WTC11 (cell line): ENCODE measurements at regions not wholly inside any gene's neighbourhood (a gene's known extent, or its start where the extent isn't known, plus 50 kb on each side); places are given as distances from the start of the nearest gene placed in this dataset.

Experiments used
- ATAC-seq: fragments of 200-7000 bp; cut with Tn5 transposase; 2 replicates; pipeline ENCODE4 v1.10.0; 2021; ENCODE audit warnings: mild to moderate bottlenecking, moderate library complexity
- CTCF ChIA-PET: fragments of 300-600 bp; sonication (Branson Sonifier 250); formaldehyde crosslinking; loops from one replicate; lab custom pipeline; 2021; ENCODE audit warnings: antibody characterized with exemption; lab: Charles Lee
- POLR2A ChIA-PET: fragments of 350-600 bp; sonication (Branson Sonifier 250); formaldehyde crosslinking; loops from one replicate; lab custom pipeline; 2021; ENCODE audit warnings: antibody characterized with exemption; lab: Charles Lee
- DNase-seq: peaks from one replicate; pipeline ENCODE4 v3.0.0; 2021; ENCODE audit warnings: low spot score
- H3K27ac Mint-ChIP-seq: 2 replicates; pipeline ENCODE4 v1.8.0; 2021; ENCODE audit warnings: mixed read lengths
- H3K27me3 Mint-ChIP-seq: 2 replicates; pipeline ENCODE4 v1.8.0; 2021; ENCODE audit warnings: low read depth, mild to moderate bottlenecking, moderate library complexity, mixed read lengths
- H3K36me3 Mint-ChIP-seq: 2 replicates; pipeline ENCODE4 v1.8.0; 2021; ENCODE audit warnings: mixed read lengths
- H3K4me1 Mint-ChIP-seq: 2 replicates; pipeline ENCODE4 v1.8.0; 2022; ENCODE audit warnings: mixed read lengths
- H3K4me3 Mint-ChIP-seq: 2 replicates; pipeline ENCODE4 v1.8.0; 2021; ENCODE audit warnings: mild to moderate bottlenecking, moderate library complexity, mixed read lengths
- H3K9me3 Mint-ChIP-seq: 2 replicates; pipeline ENCODE4 v1.8.0; 2021; ENCODE audit warnings: mixed read lengths
- ARID4B ChIP-seq: sonication (generic); formaldehyde crosslinking; IDR thresholded peaks from 2 replicates; pipeline ENCODE4 v1.8.0; 2023; ENCODE audit warnings: missing genetic modification reagents, mild to moderate bottlenecking, borderline replicate concordance
- CBFB ChIP-seq: sonication (generic); formaldehyde crosslinking; IDR thresholded peaks from 2 replicates; pipeline ENCODE4 v1.8.1; 2022; ENCODE audit warnings: mild to moderate bottlenecking, low read depth, missing genetic modification reagents
- CREB1 ChIP-seq: sonication (generic); formaldehyde crosslinking; IDR thresholded peaks from 2 replicates; pipeline ENCODE4 v1.8.0; 2023; ENCODE audit warnings: mild to moderate bottlenecking, missing genetic modification reagents
- CTCF ChIP-seq: fragments of 200-600 bp; IDR thresholded peaks from 2 replicates; pipeline ENCODE4 v1.8.0; 2022; ENCODE audit warnings: antibody characterized with exemption
- ESRRA ChIP-seq: sonication (generic); formaldehyde crosslinking; IDR thresholded peaks from 2 replicates; pipeline ENCODE4 v1.8.1; 2022; ENCODE audit warnings: mild to moderate bottlenecking, missing genetic modification reagents, borderline replicate concordance
- FOXJ3 ChIP-seq: sonication (generic); formaldehyde crosslinking; IDR thresholded peaks from 2 replicates; pipeline ENCODE4 v1.9.0; 2021; ENCODE audit warnings: missing genetic modification reagents, mild to moderate bottlenecking, borderline replicate concordance
- FOXP4 ChIP-seq: sonication (generic); formaldehyde crosslinking; IDR thresholded peaks from 2 replicates; pipeline ENCODE4 v1.8.0; 2022; ENCODE audit warnings: mild to moderate bottlenecking, missing genetic modification reagents
- GABPB1 ChIP-seq: sonication (generic); formaldehyde crosslinking; IDR thresholded peaks from 2 replicates; pipeline ENCODE4 v1.8.1; 2023; ENCODE audit warnings: mild to moderate bottlenecking, missing genetic modification reagents
- HMGA2 ChIP-seq: fragments of 250-450 bp; sonication (Bioruptor Pico); IDR thresholded peaks from 2 replicates; pipeline ENCODE4 v1.4.0; 2021; ENCODE audit warnings: mild to moderate bottlenecking, moderate library complexity
- KAT7 ChIP-seq: sonication (generic); formaldehyde crosslinking; IDR thresholded peaks from 2 replicates; pipeline ENCODE4 v1.8.1; 2023; ENCODE audit warnings: missing genetic modification reagents, mild to moderate bottlenecking, borderline replicate concordance
- NFYB ChIP-seq: sonication (generic); formaldehyde crosslinking; conservative IDR thresholded peaks from 2 replicates; pipeline ENCODE4 v1.8.0; 2022; ENCODE audit warnings: low read depth, missing genetic modification reagents
- NR1H2 ChIP-seq: sonication (generic); formaldehyde crosslinking; IDR thresholded peaks from 2 replicates; pipeline ENCODE4 v1.9.0; 2021; ENCODE audit warnings: mild to moderate bottlenecking, moderate library complexity, missing genetic modification reagents
- NR2C2 ChIP-seq: sonication (generic); formaldehyde crosslinking; IDR thresholded peaks from 2 replicates; pipeline ENCODE4 v1.8.0; 2022; ENCODE audit warnings: mild to moderate bottlenecking, missing genetic modification reagents
- SP1 ChIP-seq: sonication (generic); formaldehyde crosslinking; conservative IDR thresholded peaks from 2 replicates; pipeline ENCODE4 v1.8.1; 2022; ENCODE audit warnings: missing genetic modification reagents
- TEAD4 ChIP-seq: sonication (generic); formaldehyde crosslinking; IDR thresholded peaks from 2 replicates; pipeline ENCODE4 v1.8.0; 2022; ENCODE audit warnings: mild to moderate bottlenecking, missing genetic modification reagents
- USF1 ChIP-seq: sonication (generic); formaldehyde crosslinking; IDR thresholded peaks from 2 replicates; pipeline ENCODE4 v1.8.0; 2022; ENCODE audit warnings: mild to moderate bottlenecking, missing genetic modification reagents
- ZNF281 ChIP-seq: sonication (generic); formaldehyde crosslinking; IDR thresholded peaks from 2 replicates; pipeline ENCODE4 v1.8.0; 2023; ENCODE audit warnings: mild to moderate bottlenecking, missing genetic modification reagents
- ZNF396 ChIP-seq: fragments of 250-450 bp; sonication (Bioruptor Pico); IDR thresholded peaks from 2 replicates; pipeline ENCODE4 v1.8.0; 2021; ENCODE audit warnings: mild to moderate bottlenecking, moderate library complexity, borderline replicate concordance
- ZNF416 ChIP-seq: fragments of 250-450 bp; sonication (Bioruptor Pico); IDR thresholded peaks from 2 replicates; pipeline ENCODE4 v1.9.0; 2021; ENCODE audit warnings: mild to moderate bottlenecking, inconsistent platforms
- ZNF671 ChIP-seq: fragments of 250-450 bp; sonication (Bioruptor Pico); IDR thresholded peaks from 2 replicates; pipeline ENCODE4 v1.8.0; 2021; ENCODE audit warnings: mild to moderate bottlenecking

GRCh38 chr13:111844222-111844671, 222.7 kb upstream of the SOX1 start:
- ChIA-PET CTCF (interaction anchor here (2.0 kb wide), 1 partner anchor 339 kb away, joined by 4 read pairs; no protein-coding TSS in a partner anchor), POLR2A (no interaction called here)
- no peaks in the 10 kb centered on the region for H3K27me3 Mint-ChIP-seq
- ATAC-seq (no peak), DNase-seq (no peak)
- peaks cover 13% of the 10 kb centered on the region for H3K9me3 Mint-ChIP-seq
- peaks cover 10% of the 10 kb centered on the region for H3K36me3 Mint-ChIP-seq
- H3K4me3 Mint-ChIP-seq = no peak overlapping the region
- H3K4me1 Mint-ChIP-seq = peaks cover 33% of the 10 kb centered on the region
- TF ChIP-seq NFYB (CRISPR knock-in tag) = no peak
- no peak for TF ChIP-seq FOXJ3 (CRISPR knock-in tag)
- TF ChIP-seq HMGA2 (CRISPR knock-in tag) = no peak
- no peak for TF ChIP-seq TEAD4 (CRISPR knock-in tag)
- TF ChIP-seq ZNF671 (CRISPR knock-in tag) = no peak
- TF ChIP-seq ZNF281 (CRISPR knock-in tag) = no peak
- no peak for TF ChIP-seq KAT7
- TF ChIP-seq SP1 = no peak
- no peak for TF ChIP-seq NR1H2 (CRISPR knock-in tag)
- no peak for TF ChIP-seq ZNF416
- no peak for TF ChIP-seq CTCF
- no peak for TF ChIP-seq ZNF396 (CRISPR knock-in tag)
- no peak for TF ChIP-seq ESRRA (CRISPR knock-in tag)
- TF ChIP-seq USF1 (CRISPR knock-in tag) = no peak
- TF ChIP-seq FOXP4 (CRISPR knock-in tag) = no peak
- TF ChIP-seq NR2C2 (CRISPR knock-in tag) = no peak
- TF ChIP-seq CREB1 (CRISPR knock-in tag) = no peak
- no peak for TF ChIP-seq ARID4B
- no peak for TF ChIP-seq CBFB (CRISPR knock-in tag)
- TF ChIP-seq GABPB1 (CRISPR knock-in tag) = no peak
- H3K27ac Mint-ChIP-seq = no peak overlapping the region
